Spleen (tissue), 7 donors: ENCODE measurements at regions not wholly inside any gene's neighbourhood (a gene's known extent, or its start where the extent isn't known, plus 50 kb on each side); places are given as distances from the start of the nearest gene placed in this dataset.

Experiments used
- CTCF ChIP-seq, 11 experiments: fragments of 200-600 bp in 7 of 11; fragments of 450-650 bp in 4 of 11; sonication (generic) in 4 of 11; IDR thresholded peaks in 8 of 11; conservative IDR thresholded peaks in 3 of 11; 1 replicate in 7 of 11; 2 replicates in 4 of 11; pipeline versions ENCODE4 v1.4.0 to v1.8.0; 2016 to 2021; ENCODE audit warnings: antibody characterized with exemption in 11 of 11, inconsistent platforms in 4 of 11, mild to moderate bottlenecking in 1 of 11
- POLR2AphosphoS5 ChIP-seq, 3 donors: sonication (generic); formaldehyde crosslinking; IDR thresholded peaks; one replicate each; pipeline ENCODE4 v1.5.1; 2017; ENCODE audit warnings: antibody characterized with exemption in 3 of 3
- donor health status: DM: no; HTN: no; CAD: no; lungs with moderate emphysema.
- donor health status: DM: no; HTN: no; CAD: no.
- donor health status: DM: no; HTN: no; CAD: no.

- no peak for TF ChIP-seq CTCF (IDR thresholded peaks at IDR 0.05 in 8 of 11, conservative IDR thresholded peaks at IDR 0.05 in 3 of 11)
- TF ChIP-seq POLR2AphosphoS5 (IDR thresholded peaks at IDR 0.05) = no peak
Observed at GRCh38 chr9:89877051-89878002, 272.5 kb downstream of the GADD45G start.
